ENCODE measurements at regions not wholly inside any gene's neighbourhood (a gene's known extent, or its start where the extent isn't known, plus 50 kb on each side); places are given as distances from the start of the nearest gene placed in this dataset.

DNA sequence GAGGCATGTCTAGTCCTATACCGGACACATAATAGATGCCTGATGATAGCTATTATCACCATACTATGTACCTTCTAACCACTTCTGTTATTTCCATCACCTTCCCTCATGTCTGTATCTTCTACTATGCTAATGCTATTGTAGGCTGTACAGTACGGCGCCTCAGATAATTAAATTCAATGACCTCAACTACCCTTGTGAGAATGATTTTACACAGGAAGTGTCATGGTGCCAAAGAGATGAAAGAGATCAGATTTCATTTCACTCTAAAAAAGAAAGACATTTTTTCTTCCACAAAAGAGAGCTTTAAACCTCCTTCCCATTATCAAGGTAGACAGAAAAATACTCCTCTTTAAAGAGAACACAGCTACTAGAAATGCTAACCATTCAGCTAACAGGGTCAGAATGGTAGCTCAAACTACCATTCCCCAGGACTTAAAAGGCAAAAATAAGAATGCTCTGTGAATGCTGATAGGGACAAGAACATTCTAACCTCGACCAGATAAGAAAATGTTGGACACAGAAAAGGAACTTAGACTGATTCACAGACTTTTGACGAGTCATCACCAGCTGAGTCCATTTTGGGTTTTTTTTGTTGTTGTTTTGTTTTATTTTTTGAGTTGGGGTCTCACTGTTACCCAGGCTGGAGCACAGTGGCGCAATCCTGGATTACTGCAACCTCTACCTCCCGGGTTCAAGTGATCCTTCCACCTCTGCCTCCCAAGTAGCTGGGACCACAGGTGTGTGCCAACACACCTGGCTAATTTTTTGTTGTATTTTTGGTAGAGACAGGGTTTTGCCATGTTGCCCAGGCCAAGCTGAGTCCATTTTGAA lies 99.2 kb upstream of the RAPGEF2 start:
- DNase-seq (ENCODE audit: extremely low read depth, low read depth), result no peak
- H3K4me3 ChIP-seq (replicated peaks; ENCODE audit: low read depth, low read length), result no peak overlapping the region
- TF ChIP-seq, protein P1, sequence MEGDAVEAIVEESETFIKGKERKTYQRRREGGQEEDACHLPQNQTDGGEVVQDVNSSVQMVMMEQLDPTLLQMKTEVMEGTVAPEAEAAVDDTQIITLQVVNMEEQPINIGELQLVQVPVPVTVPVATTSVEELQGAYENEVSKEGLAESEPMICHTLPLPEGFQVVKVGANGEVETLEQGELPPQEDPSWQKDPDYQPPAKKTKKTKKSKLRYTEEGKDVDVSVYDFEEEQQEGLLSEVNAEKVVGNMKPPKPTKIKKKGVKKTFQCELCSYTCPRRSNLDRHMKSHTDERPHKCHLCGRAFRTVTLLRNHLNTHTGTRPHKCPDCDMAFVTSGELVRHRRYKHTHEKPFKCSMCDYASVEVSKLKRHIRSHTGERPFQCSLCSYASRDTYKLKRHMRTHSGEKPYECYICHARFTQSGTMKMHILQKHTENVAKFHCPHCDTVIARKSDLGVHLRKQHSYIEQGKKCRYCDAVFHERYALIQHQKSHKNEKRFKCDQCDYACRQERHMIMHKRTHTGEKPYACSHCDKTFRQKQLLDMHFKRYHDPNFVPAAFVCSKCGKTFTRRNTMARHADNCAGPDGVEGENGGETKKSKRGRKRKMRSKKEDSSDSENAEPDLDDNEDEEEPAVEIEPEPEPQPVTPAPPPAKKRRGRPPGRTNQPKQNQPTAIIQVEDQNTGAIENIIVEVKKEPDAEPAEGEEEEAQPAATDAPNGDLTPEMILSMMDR (IDR thresholded peaks at IDR 0.05; ENCODE audit: low read depth, low read length, missing control alignments), result no peak

- H3K4me3 ChIP-seq (replicated peaks; ENCODE audit: low read depth, low read length), result no peak overlapping the region
- no peak for DNase-seq (ENCODE audit: extremely low read depth, low read depth)
- TF ChIP-seq, protein P1 (IDR thresholded peaks at IDR 0.05; ENCODE audit: low read depth, low read length, missing control alignments), result no peak
Observed at GRCh38 chr4:159006202-159006601, 96.7 kb upstream of the RAPGEF2 start.

- no peak overlapping the region for H3K4me3 ChIP-seq (replicated peaks; ENCODE audit: low read depth, low read length)
- TF ChIP-seq, protein P1 (IDR thresholded peaks at IDR 0.05; ENCODE audit: low read depth, low read length, missing control alignments), result no peak
- DNase-seq (ENCODE audit: extremely low read depth, low read depth), result no peak
Observed at GRCh38 chr4:159008671-159009070, 94.2 kb upstream of the RAPGEF2 start.

GRCh38 chr4:159009521-159009920 lies 93.4 kb upstream of the RAPGEF2 start:
- TF ChIP-seq, protein P1 (IDR thresholded peaks at IDR 0.05; ENCODE audit: low read depth, low read length, missing control alignments), result no peak
- no peak for DNase-seq (ENCODE audit: extremely low read depth, low read depth)
- H3K4me3 ChIP-seq (replicated peaks; ENCODE audit: low read depth, low read length), result no peak overlapping the region

- H3K4me3 ChIP-seq (replicated peaks; ENCODE audit: low read depth, low read length), result no peak overlapping the region
- DNase-seq (ENCODE audit: extremely low read depth, low read depth), result no peak
- TF ChIP-seq, protein P1 (IDR thresholded peaks at IDR 0.05; ENCODE audit: low read depth, low read length, missing control alignments), result no peak
Observed at GRCh38 chr4:159010100-159010499, 92.8 kb upstream of the RAPGEF2 start.

- TF ChIP-seq, protein P1 (IDR thresholded peaks at IDR 0.05; ENCODE audit: low read depth, low read length, missing control alignments), result no peak
- no peak for DNase-seq (ENCODE audit: extremely low read depth, low read depth)
- no peak overlapping the region for H3K4me3 ChIP-seq (replicated peaks; ENCODE audit: low read depth, low read length)
Observed at GRCh38 chr4:159010563-159011260, 92.2 kb upstream of the RAPGEF2 start.

Measured in HFF-Myc (cell line).